HG02623 (cell line): ENCODE measurements at regions not wholly inside any gene's neighbourhood (a gene's known extent, or its start where the extent isn't known, plus 50 kb on each side); places are given as distances from the start of the nearest gene placed in this dataset.

Experiments
- ATAC-seq: cut with Tn5 transposase; IDR thresholded peaks from one replicate; pipeline ENCODE4 v1.9.1; 2021; ENCODE audit warnings: moderate library complexity; ENCODE audit not compliant: unreplicated experiment

DNA sequence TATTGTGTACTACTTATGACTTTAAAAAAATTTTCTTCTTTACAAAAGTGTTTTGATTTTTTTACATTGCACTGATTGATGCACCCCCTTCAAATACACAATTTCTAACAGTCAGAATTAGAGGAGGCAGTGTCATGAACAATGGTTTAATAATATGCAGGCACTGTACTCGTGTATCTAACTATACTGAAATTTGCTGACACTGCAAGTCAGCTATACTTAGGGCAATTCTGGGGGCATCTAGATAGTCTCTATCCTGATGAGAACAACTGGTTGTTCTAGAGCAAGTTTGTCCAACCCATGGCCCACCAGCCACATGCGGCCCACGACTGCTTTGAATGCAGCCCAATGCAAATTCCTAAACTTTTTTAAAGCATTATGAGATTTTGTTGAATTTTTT lies 375.6 kb downstream of the BCKDHB start:
- ATAC-seq: no peak

DNA sequence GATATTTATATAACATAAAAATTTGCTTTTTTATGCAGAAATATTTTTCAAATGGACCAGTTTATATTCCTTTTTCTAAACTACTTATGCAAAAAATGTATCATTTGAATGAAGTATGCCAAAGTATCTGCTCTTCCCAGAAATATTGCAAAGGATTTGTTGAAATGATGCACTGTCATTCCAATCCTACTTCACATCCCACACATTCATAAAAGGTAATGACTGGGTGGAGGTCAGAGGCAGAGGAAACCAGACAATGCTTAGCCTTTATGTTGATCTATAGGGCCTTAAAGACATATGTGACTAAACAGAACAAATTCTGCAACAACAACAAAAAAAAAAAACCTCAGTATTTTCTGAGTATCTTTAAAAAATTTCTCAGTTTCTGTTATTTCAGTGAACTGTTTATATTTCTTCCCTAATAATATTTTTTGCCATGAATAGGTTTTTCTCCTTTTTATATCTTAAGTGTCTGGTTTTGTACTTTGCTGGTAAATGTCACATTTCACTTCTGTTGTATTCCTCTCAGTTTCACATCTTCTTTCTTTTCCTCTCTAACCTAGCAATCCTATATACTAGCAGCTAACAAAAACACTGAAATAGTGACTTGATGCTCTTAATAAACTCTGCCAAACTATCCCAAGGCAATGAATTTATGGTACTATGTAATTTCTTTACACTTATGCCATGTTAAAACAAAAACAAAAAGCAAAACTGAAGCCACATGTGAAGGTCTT lies 374.1 kb downstream of the BCKDHB start:
- peak; percentile 47 for ATAC-seq

DNA sequence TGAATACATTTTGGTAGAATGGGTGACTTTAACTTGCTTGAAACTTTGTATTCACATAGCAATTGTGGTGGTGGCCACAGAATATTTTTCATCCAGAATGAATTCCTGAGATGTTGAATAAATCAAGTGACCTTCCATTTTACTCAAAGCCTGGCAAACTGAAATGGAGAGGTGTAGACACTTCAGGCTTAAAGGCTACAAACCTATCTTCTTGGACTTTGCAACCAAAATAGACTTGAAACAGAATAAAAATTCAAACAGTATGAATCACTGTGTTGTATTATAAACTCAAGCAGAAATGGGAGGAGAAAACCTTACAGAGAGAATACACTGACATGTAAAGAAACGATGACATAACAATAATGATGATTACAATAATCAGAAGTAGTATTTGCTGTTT lies 371.6 kb downstream of the BCKDHB start:
- ATAC-seq: no peak

DNA sequence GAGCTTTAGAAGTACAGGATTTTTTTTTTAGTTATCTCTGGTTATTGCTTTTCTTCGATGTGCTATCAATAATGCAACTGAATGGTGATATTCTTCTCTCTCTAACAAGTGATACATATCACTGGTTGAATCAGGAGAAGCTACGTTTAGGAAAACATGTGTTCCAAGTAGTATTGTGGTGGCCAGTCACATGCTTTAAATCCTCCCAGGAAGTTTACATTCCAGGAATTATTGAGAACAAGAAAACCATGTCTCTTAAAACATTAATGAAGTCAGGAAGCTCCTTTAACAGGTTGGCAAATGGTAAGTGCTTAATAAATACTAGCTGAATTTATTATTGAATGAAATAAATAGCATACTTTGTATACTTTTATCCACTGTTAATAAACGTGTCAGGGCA lies 371.1 kb downstream of the BCKDHB start:
- no peak for ATAC-seq

DNA sequence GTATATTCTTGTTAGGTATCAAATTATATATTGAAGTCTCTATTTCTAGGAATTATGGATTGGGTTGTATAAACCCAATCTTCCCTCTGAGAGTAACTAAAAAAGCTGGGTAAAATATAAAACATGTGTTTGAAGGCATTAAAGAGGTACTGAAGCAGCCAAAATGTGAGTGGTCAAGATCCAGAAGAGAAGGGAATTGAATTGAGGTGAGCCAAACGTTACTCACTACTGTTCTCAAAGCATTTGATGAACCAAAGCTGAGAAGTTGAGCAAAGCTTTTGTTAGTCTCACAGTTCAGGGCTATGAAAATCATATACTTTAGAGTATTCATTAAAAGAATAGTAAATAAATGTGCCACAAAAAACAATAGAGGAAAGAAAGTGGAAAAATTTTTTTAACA lies 365.8 kb downstream of the BCKDHB start:
- ATAC-seq: no peak

DNA sequence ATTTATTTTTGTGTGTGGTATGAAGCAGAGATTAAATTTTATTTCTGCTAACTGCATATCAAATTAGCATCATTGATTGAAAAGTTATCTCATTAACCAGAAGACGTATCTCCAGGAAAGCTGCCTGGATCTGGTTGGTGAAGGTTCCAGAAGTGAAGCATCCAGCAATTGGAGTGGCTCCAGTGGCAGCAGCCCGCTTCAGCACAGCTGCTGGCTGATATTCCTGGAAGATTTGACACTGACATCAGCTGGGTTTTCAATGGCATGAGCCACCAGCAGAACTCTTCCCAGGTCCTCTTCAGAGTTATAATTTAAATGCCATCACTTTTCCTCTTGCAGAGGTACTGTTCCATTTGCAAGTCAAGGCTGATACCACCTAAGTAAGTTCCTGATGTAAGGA lies 363.5 kb downstream of the BCKDHB start:
- ATAC-seq: no peak

DNA sequence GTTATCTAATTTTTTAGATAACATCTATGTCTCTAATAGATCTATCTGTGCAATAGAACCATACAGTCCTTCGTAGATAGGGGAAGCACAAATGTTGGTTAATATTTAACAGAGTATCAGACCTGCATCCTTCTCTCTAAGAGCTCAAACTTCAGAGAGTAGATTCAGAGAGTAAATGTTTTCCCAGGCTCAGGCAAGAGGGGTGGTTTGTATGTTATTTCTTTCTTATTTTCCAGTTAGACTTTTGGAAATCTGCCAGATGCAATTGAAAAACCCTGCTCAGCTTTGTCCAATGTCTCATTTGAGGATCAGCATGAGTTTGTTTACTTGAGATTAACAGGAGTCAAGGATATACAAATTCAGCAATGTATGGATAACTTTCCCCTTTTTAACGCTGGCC lies 361.9 kb downstream of the BCKDHB start:
- no peak for ATAC-seq

DNA sequence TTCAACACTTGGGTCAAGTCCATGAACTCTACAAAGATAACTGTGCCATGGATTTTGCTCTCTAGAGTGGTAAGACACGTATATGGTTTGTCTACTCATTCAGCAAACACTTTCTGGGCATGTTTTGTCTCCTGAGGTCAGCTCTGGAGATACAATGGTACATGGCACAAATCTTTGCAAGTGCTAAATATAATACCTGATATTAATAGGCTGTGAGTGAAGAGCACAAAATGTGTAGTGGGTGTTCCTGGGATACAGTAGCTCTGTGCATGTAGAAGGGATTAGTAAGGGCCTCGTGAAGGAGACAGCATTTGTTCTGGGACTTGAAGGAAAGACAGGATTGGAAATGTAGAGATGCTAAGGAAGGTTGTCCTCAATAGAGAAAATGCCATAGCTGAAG lies 360.9 kb downstream of the BCKDHB start:
- ATAC-seq: no peak

DNA sequence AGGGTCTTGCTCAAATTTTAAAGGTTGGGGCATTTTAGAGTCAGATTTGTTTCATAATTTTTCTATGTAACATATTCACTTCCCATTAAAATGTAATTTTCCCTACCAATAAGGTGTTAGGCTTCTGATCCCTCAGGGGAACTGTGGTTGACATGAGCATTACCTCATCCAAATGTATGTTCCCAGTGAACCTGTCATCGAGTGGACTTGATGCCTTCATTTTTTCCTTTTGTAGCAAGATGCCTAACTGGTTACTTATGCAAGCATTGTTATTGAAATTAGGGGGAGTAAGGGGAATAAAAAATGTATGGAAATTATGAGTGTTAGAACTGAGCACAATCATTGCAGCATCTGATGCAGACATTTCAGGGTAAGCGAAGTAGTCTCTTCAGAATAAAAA lies 360.5 kb downstream of the BCKDHB start:
- no peak for ATAC-seq

DNA sequence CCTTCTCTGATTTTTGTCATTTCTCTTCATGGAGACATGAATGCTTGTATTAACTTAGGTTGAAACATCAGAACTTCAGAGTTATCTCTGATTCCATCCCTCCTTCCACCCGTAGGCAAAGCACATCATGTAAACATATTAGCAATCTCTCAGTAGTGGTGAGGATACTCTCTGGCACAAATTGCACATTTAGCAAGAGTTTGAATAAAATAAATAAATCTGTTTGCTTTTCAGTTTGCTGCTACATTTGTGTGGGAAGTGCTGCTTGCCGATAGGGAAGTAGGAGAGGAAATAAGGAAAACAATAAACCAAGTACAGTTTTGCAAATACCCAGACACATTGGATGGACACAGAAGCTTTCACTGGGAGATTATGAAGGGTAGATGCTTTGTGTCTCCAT lies 359.0 kb downstream of the BCKDHB start:
- no peak for ATAC-seq

DNA sequence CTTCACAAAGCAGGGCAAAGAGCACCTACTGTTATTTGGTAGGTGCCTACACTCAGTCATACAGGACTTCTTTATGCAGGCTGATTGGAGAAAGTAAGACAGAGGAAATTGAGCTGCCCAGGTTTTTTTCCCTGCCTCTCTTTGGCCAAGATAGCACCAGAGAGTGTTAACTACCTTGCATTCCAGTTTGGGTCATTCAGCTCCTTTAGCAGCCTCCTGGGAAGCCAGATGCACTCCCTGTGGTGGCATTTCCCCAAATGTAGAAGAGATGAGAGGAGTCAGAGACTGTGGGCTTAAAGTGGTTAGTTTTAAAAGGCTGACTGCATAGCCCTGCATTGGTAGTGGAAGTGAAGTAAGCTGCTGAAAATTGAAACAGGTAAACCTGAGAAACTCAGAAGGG lies 358.4 kb downstream of the BCKDHB start:
- ATAC-seq: no peak

DNA sequence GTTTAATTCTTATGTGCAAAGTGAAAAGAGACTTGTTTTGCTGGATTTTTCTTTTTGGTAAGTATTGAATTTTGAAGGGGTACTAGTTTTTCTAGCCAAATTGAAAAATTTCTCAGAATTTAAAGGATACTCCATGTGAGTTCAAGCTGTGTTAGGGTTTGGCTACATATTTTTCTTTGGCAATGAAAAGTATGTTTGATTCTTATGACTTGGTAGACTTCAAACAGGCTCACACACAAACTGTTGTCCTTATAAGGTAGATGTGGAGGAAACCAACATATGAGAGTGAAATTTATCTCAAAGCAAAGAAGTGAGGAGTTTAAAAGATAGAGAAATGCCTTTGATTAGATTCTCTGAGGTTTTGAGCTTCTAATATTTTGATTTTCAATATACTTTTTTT lies 356.7 kb downstream of the BCKDHB start:
- no peak for ATAC-seq

DNA sequence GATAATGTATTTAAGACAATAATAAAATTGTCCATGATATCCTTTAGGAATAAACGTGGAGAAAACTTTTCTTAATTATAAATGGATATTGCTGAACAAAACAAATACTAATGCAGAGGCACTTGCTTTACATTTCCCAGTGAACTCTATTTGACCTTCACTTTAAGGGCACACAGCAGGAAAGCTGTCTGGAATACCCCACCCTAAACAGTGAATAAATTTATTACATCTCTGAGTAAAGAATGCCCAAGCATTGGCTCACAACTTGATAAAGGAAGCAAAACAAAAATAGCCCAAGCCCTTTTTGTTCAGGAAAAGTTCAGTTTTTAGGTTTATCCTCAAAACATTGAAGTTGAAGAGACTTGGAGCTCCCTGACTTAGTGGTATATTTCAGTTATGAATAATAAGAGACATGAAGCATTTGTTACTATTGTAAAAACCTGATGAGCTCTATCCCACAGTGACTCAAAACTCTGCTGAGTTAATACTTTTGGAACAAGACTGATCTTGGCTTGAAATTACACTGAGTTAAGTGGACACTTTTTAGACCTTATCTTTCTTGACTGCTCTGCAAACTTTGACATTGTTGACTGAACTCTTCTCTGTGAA lies 353.9 kb downstream of the BCKDHB start:
- ATAC-seq: no peak

DNA sequence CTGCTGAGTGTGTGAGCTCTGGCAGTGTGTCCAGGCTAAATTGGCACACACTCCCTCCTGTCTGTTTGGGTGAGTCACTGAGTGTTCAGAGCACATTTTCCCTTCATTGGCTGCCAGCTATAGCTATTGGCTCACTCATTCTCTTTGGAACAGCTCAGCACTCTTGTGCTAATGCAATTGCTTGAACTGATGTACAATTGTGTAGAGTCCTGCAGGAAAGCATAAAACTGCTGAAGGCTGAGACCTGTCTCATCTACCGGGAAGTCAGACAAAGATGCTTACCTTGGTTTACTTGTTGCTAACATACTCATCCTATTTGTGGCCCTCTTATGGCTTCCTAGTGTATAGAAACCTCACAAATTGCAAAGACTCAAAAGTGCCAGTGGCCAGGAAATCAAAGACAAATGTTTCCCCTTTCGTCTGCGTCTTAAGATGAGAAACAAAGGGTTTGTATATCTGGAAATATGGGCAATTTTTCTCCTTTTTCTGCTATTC lies 351.0 kb downstream of the BCKDHB start:
- no peak for ATAC-seq

DNA sequence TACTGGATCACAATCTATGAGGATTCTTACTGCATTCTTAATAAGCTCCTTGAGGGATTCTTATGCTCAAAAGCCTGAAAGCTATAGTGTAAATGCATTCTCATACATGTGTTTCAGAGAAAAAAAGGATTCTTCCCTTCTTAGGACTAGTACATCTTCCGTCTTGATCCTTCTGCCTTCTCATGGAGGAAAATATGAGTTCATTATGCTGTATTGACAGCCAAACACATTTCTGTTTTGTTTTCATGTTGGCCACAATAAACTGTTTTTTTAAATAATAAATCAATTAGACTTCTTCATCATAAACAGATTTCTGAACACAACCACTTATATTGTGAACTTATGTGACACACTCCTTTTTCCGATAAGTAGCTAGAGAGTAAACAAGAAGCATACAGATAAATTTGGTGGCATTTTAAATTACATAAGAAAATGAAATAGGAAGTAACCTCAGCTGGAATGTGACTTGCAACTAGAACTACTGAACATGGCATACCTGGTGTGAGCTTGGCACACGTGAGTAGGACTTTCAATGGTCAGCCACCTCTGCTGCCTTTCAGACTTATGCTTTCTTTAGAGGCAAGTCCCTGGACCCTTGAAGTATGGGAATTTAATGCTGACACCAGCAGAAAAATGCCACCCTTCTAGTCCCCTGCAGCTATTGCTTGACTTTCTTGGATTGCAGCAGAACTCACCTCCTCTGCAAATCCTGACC lies 350.4 kb downstream of the BCKDHB start:
- no peak for ATAC-seq

DNA sequence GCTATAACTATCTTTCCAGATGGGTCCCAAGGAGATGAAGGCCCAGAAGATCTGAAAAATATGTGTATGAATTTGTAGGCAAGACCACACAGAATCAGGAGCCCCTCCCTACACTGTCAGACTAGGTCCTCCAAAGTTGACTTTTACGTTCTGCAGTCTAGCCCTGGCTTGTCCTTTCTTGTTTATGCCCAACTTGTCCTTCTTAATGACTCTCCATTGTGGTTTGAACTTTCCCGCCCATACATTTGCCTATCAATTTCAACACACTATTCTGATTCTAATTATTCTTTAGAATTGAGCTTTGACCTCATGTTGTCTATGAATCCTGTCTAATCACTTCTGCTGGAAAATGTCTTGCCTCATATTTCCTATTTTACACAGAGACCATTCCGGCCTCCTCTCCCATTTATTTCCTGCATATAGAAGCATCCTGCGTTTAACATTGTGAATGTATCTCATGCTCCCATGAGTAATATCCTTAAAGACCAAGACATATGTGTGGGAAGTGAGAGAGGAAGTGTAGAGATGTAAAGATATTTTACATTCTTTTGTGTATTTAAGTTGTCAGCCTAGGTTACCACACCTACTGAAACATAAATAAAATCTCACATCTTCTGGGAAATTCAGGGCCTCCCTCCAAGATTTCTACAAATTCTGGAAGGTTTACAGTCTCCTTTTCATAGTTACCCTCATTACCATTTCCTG lies 348.3 kb downstream of the BCKDHB start:
- no peak for ATAC-seq

DNA sequence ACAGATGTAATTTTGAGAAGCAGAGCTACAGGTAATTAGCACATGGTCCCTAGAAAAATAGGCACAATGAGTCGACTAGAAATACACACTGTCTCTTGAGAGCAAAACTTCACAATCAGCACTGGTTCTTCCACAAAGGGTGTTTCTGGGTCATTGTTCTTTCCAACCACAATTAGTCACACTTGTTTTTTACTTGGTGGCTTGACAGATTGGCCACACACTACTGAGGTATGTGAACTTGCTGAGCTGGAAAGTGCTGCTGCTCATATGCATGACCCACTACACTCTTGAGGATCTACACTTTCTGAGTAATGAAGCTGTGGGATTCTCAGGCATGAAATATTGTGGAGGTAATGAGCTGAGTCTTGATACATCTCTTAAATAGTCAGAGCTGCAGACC lies 347.7 kb downstream of the BCKDHB start:
- ATAC-seq: peak; percentile 69

DNA sequence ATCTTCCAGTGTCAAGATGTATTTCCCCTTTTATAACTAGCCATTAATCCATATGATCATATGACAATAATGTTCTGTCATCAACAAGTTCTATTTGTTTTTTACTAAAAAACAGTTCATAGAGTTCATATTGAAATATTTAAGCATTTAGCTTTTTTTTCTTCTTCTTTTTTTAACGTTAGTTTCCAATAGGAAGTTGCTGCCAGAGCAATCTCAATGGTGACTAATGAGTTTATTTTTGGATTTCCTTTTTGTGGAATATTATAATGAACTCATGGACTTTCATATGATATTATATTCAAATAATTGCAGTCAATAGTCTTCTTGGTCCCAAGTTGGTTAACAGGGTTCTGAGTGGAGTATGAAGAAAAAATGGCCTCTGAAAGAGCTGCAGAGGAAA lies 343.3 kb downstream of the BCKDHB start:
- no peak for ATAC-seq

DNA sequence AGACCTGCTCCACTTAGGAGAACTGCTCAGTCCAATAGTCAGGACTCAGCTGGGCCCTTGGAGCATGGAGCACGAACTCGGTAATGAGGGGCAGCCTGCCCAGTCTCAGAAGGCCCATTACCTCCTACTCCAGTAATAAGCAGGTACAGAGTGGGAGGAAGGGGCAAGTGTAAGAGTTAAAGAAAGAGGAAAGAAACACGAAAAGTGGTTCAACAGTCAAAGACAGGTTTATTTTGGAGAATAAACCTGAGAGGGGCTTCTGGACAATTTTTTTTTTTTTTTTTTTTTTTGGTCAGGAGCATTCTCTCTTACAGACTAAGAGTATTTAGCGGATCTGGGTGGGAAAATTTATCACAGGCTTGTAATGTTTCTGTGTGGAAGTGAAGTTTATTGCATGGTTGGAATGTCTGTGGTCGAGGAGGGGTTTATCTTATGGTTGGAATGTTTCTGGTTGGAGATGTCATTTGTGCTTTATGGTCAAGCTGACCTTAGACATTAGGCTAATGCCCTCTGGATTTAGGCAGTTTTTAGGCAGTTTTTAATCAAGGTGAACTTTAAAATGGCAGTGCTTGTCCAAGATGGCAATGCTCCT lies 340.1 kb downstream of the BCKDHB start:
- no peak for ATAC-seq

DNA sequence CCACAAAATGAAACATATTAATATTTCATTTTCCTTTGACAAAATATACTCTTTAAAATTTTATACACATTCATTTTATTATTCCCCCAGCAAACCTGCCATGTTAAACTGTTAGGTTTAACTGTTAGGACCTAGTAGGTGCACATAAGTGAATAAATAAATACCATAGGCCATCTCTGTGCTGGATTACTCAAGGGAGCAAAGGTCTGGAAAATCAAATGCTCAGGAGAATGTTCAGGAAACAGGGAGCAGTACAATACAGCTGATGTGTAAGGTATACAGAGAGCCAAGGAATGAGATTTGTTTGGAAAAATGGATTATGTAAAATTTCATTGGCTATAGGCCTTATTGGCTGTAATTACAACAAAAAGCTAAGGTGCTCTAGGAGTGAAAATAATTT lies 339.3 kb downstream of the BCKDHB start:
- no peak for ATAC-seq

DNA sequence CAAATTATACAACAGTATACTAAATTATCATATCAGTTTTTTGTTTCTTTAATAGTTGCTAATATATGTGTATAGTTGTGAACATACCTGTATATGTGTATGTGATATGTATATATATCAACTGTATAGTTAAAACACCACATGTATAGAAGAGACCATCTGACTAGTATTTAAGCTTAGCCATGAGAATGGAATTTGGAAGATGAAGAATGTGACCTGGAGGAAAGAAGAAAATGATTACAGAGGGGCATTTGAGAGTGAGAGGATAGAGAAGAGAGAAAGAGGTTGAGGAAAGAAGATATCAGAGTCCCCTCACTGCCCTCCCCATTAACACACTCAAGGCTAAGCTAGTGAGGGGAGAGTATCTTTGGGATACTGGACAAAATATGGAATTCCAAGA lies 335.9 kb downstream of the BCKDHB start:
- no peak for ATAC-seq
